ENCODE measurements at regions not wholly inside any gene's neighbourhood (a gene's known extent, or its start where the extent isn't known, plus 50 kb on each side); places are given as distances from the start of the nearest gene placed in this dataset.

- TF ChIP-seq CTCF (conservative IDR thresholded peaks at IDR 0.05; ENCODE audit: low read depth, low read length): no peak
- TF ChIP-seq RFX5 (IDR thresholded peaks at IDR 0.05; ENCODE audit: low read depth, low read length): no peak
- TF ChIP-seq BHLHE40 (IDR thresholded peaks at IDR 0.05; ENCODE audit: low read depth, low read length): no peak
- TF ChIP-seq SMC3 (IDR thresholded peaks at IDR 0.05; ENCODE audit: low read depth, low read length): no peak
- no peak for TF ChIP-seq FOS (IDR thresholded peaks at IDR 0.05; ENCODE audit: low read depth, low read length)
- TF ChIP-seq POLR2A (IDR thresholded peaks at IDR 0.05; ENCODE audit: low read depth, low read length): no peak
- TF ChIP-seq MAFK (IDR thresholded peaks at IDR 0.05; ENCODE audit: low read depth, low read length): no peak
- no peak for TF ChIP-seq MAZ (IDR thresholded peaks at IDR 0.05; ENCODE audit: borderline replicate concordance, low read depth, low read length)
- TF ChIP-seq RCOR1 (IDR thresholded peaks at IDR 0.05; ENCODE audit: insufficient replicate concordance, low read length): no peak
- TF ChIP-seq RAD21 (IDR thresholded peaks at IDR 0.05; ENCODE audit: low read length): no peak
- no peak for TF ChIP-seq MXI1 (IDR thresholded peaks at IDR 0.05; ENCODE audit: borderline replicate concordance, low read depth, low read length)
Measured at GRCh38 chr5:15447209-15447608, 52.8 kb upstream of the FBXL7 start.

All from IMR-90 (cell line).